Liver (tissue), 8 donors: ENCODE measurements at regions not wholly inside any gene's neighbourhood (a gene's known extent, or its start where the extent isn't known, plus 50 kb on each side); places are given as distances from the start of the nearest gene placed in this dataset.

Source experiments
- DNase-seq: peaks from one replicate; pipeline ENCODE4 v3.0.0-alpha.2; 2017; ENCODE audit warnings: low spot score
- H3K27ac ChIP-seq, 2 donors: one replicate each; pipeline ENCODE4 v1.7.0; 2013; ENCODE audit warnings: inconsistent platforms in 2 of 2, low read length in 2 of 2, control low read depth in 1 of 2, low read depth in 1 of 2, mild to moderate bottlenecking in 1 of 2
- H3K27me3 ChIP-seq, 4 donors: one replicate each; pipeline versions ENCODE4 v1.6.1 to v1.7.0; 2013; ENCODE audit warnings: low read length in 3 of 4, inconsistent platforms in 1 of 4, mild to moderate bottlenecking in 1 of 4, moderate library complexity in 1 of 4; ENCODE audit not compliant: control insufficient read depth in 4 of 4, insufficient read depth in 4 of 4
- H3K36me3 ChIP-seq, 4 donors: one replicate each; pipeline versions ENCODE4 v1.6.1 to v1.7.0; 2013; ENCODE audit warnings: low read length in 3 of 4, mild to moderate bottlenecking in 3 of 4, low read depth in 1 of 4, moderate library complexity in 1 of 4; ENCODE audit not compliant: control insufficient read depth in 4 of 4, insufficient read depth in 3 of 4
- H3K4me1 ChIP-seq, 4 donors: one replicate each; pipeline versions ENCODE4 v1.6.1 to v1.7.0; 2013; ENCODE audit warnings: low read length in 3 of 4, mild to moderate bottlenecking in 3 of 4, moderate library complexity in 1 of 4; ENCODE audit not compliant: control insufficient read depth in 4 of 4, insufficient read depth in 4 of 4
- H3K4me3 ChIP-seq, 3 donors: one replicate each; pipeline versions ENCODE4 v1.6.1 to v1.7.0; 2013; ENCODE audit warnings: low read length in 3 of 3, control low read depth in 1 of 3, low read depth in 1 of 3, mild to moderate bottlenecking in 1 of 3
- H3K9ac ChIP-seq, 2 donors: one replicate each; pipeline ENCODE4 v1.7.0; 2013; ENCODE audit warnings: low read length in 2 of 2, mild to moderate bottlenecking in 2 of 2, moderate library complexity in 2 of 2, control low read depth in 1 of 2, low read depth in 1 of 2
- H3K9me3 ChIP-seq, 4 donors: one replicate each; pipeline versions ENCODE4 v1.6.1 to v1.7.0; 2013; ENCODE audit warnings: low read length in 3 of 4; ENCODE audit not compliant: control insufficient read depth in 4 of 4
- ATF3 ChIP-seq: IDR thresholded peaks from 2 replicates; pipeline ENCODE4 v1.6.1; 2016; ENCODE audit warnings: antibody characterized with exemption
- CTCF ChIP-seq: fragments of 150-350 bp; IDR thresholded peaks from 2 replicates; pipeline ENCODE4 v1.5.1; 2017; ENCODE audit warnings: improper control_type of control experiment, low read depth, low read length; ENCODE audit not compliant: missing input control
- EGR1 ChIP-seq, 2 donors: IDR thresholded peaks; 2 replicates each; pipeline ENCODE4 v1.6.1; 2016 to 2018; ENCODE audit warnings: antibody characterized with exemption in 2 of 2, low read depth in 2 of 2
- FOXA1 ChIP-seq: IDR thresholded peaks from 2 replicates; pipeline ENCODE4 v1.6.1; 2016; ENCODE audit warnings: antibody characterized with exemption
- FOXA2 ChIP-seq: IDR thresholded peaks from 2 replicates; pipeline ENCODE4 v1.6.1; 2016; ENCODE audit warnings: antibody characterized with exemption
- GABPA ChIP-seq, 2 donors: IDR thresholded peaks in 1 of 2; conservative IDR thresholded peaks in 1 of 2; 2 replicates each; pipeline ENCODE4 v1.6.1; 2016; ENCODE audit warnings: antibody characterized with exemption in 2 of 2, mild to moderate bottlenecking in 1 of 2, moderate library complexity in 1 of 2
- HNF4A ChIP-seq, 2 donors: conservative IDR thresholded peaks; 2 replicates each; pipeline ENCODE4 v1.6.1; 2016; ENCODE audit warnings: antibody characterized with exemption in 2 of 2, mild to moderate bottlenecking in 2 of 2
- HNF4G ChIP-seq: IDR thresholded peaks from 2 replicates; pipeline ENCODE4 v1.6.1; 2016; ENCODE audit warnings: antibody characterized with exemption
- JUND ChIP-seq, 2 donors: IDR thresholded peaks; 2 replicates each; pipeline ENCODE4 v1.6.1; 2016; ENCODE audit warnings: antibody characterized with exemption in 2 of 2
- MAX ChIP-seq: IDR thresholded peaks from 2 replicates; pipeline ENCODE4 v1.6.1; 2016; ENCODE audit warnings: antibody characterized with exemption
- NR2F2 ChIP-seq: IDR thresholded peaks from 2 replicates; pipeline ENCODE4 v1.6.1; 2016; ENCODE audit warnings: antibody characterized with exemption
- RAD21 ChIP-seq, 2 donors: IDR thresholded peaks; 2 replicates each; pipeline ENCODE4 v1.6.1; 2016; ENCODE audit warnings: antibody characterized with exemption in 2 of 2, mild to moderate bottlenecking in 2 of 2
- REST ChIP-seq: IDR thresholded peaks from 2 replicates; pipeline ENCODE4 v1.6.1; 2016; ENCODE audit warnings: antibody characterized with exemption, mild to moderate bottlenecking
- RXRA ChIP-seq, 2 donors: IDR thresholded peaks; 2 replicates each; pipeline ENCODE4 v1.6.1; 2017 to 2018; ENCODE audit warnings: antibody characterized with exemption in 2 of 2, mild to moderate bottlenecking in 1 of 2
- SP1 ChIP-seq: IDR thresholded peaks from 2 replicates; pipeline ENCODE4 v1.6.1; 2018; ENCODE audit warnings: antibody characterized with exemption, mild to moderate bottlenecking
- TAF1 ChIP-seq: conservative IDR thresholded peaks from 2 replicates; pipeline ENCODE4 v1.6.1; 2016; ENCODE audit warnings: antibody characterized with exemption, mild to moderate bottlenecking
- YY1 ChIP-seq: IDR thresholded peaks from 2 replicates; pipeline ENCODE4 v1.6.1; 2016; ENCODE audit warnings: antibody characterized with exemption, mild to moderate bottlenecking
- ZBTB33 ChIP-seq: IDR thresholded peaks from 2 replicates; pipeline ENCODE4 v1.6.1; 2016; ENCODE audit warnings: antibody characterized with exemption
- WGBS: extraction: QIAGEN DNeasy Blood & Tissue Kit; methylation state at CpG from one replicate; pipeline ENCODE4 v1.1.7; 2013; 5-methylcytosine and 5-hydroxymethylcytosine counted together
- donor health status: healthy.
- donor health status: healthy.
- donor health status: healthy.
- donor health status: healthy.
- donor health status: healthy.

- H3K36me3 ChIP-seq, result no peaks in the 10 kb centered on the region
- H3K9ac ChIP-seq, result no peak overlapping the region
- no peak for TF ChIP-seq RAD21 (IDR thresholded peaks at IDR 0.05)
- no peak for TF ChIP-seq CTCF
- no peak for TF ChIP-seq HNF4G
- TF ChIP-seq ATF3, result no peak
- TF ChIP-seq EGR1 (IDR thresholded peaks at IDR 0.05; ENCODE audit: low read depth in 2 of 2), result no peak
- TF ChIP-seq GABPA (IDR thresholded peaks at IDR 0.05 in 1 of 2, conservative IDR thresholded peaks at IDR 0.05 in 1 of 2), result no peak
- no peak for TF ChIP-seq YY1
- no peak for TF ChIP-seq JUND (IDR thresholded peaks at IDR 0.05)
- no peak for TF ChIP-seq FOXA2
- TF ChIP-seq FOXA1, result no peak
- no peak for TF ChIP-seq ZBTB33
- TF ChIP-seq RXRA (IDR thresholded peaks at IDR 0.05), result no peak
- no peak for TF ChIP-seq HNF4A (conservative IDR thresholded peaks at IDR 0.05)
- TF ChIP-seq MAX, result no peak
- TF ChIP-seq NR2F2, result no peak
- TF ChIP-seq TAF1, result no peak
- TF ChIP-seq REST, result no peak
- no peak for TF ChIP-seq SP1
Observed at GRCh38 chr21:28444557-28444956, 548.1 kb downstream of the LTN1 start.

GRCh38 chr21:28444111-28444510 is 548.6 kb downstream of the LTN1 start:
- 74% methylated on average over 2 of the region's 2 CpGs for WGBS
- Histone ChIP-seq H3K36me3 (no peaks in the 10 kb centered on the region), H3K9me3 (no peaks in the 10 kb centered on the region), H3K27ac (no peak overlapping the region), H3K4me1 (no peaks in the 10 kb centered on the region), H3K4me3 (no peak overlapping the region), H3K9ac (no peak overlapping the region), H3K27me3 (no peaks in the 10 kb centered on the region)
- no peak for DNase-seq
- TF ChIP-seq SP1 (no peak), EGR1 (IDR thresholded peaks at IDR 0.05; ENCODE audit: low read depth in 2 of 2) (no peak), REST (no peak)

More at GRCh38 chr21:28444557-28444956, 548.1 kb downstream of the LTN1 start:
- Histone ChIP-seq H3K27ac (no peak overlapping the region), H3K4me1 (no peaks in the 10 kb centered on the region), H3K4me3 (no peak overlapping the region), H3K27me3 (no peaks in the 10 kb centered on the region), H3K9me3 (no peaks in the 10 kb centered on the region)
- DNase-seq, result no peak
